K562 (cell line): ENCODE measurements at regions not wholly inside any gene's neighbourhood (a gene's known extent, or its start where the extent isn't known, plus 50 kb on each side); places are given as distances from the start of the nearest gene placed in this dataset.

Source experiments
- ATAC-seq: fragments of 200-7000 bp; cut with Tn5 transposase; 3 replicates; pipeline ENCODE4 v1.9.1; 2020; ENCODE audit warnings: moderate library complexity
- BruUV-seq: library from RNA; stranded (reverse); fragments of 400-500 nt; replicated peaks from 2 replicates; lab custom pipeline; 2021; lab: Mats Ljungman, UMichigan
- CTCF ChIA-PET: fragments of 300-600 bp; formaldehyde crosslinking; extraction: SDS; loops from one replicate; lab custom pipeline; 2021; ENCODE audit warnings: low intra/inter-chr PET ratio; lab: Yijun Ruan, JAX
- POLR2A ChIA-PET: fragments of 300-600, 350-650 bp; sonication (Branson Sonifier 250); formaldehyde crosslinking; extraction: SDS; loops from one replicate; lab custom pipeline; 2021; ENCODE audit warnings: antibody characterized with exemption, inconsistent platforms; lab: Yijun Ruan, JAX
- DNase-seq, 4 experiments: peaks; one replicate each; pipeline versions ENCODE4 v3.0.0 to v3.0.0-alpha.2; 2011 to 2018; ENCODE audit warnings: low spot score in 3 of 4, mixed read lengths in 3 of 4; ENCODE audit errors: extremely low read depth in 1 of 4
- FAIRE-seq: peaks from 2 replicates; lab custom pipeline; 2011; peaks lifted over from hg19 to GRCh38; lab: Jason Lieb, UNC
- H2AFZ ChIP-seq: 2 replicates; pipeline ENCODE4 v1.6.0; 2011; ENCODE audit warnings: low read depth, low read length, control low read depth, inconsistent platforms
- H3K27ac ChIP-seq: fragments of 200-600 bp; 3 replicates; pipeline ENCODE4 v1.8.0; 2011; ENCODE audit warnings: low read depth, mild to moderate bottlenecking, control low read depth, inconsistent platforms, low read length, moderate library complexity, mixed read lengths; ENCODE audit errors: extremely low read depth
- H3K27me3 ChIP-seq, 2 experiments: fragments of 300-600 bp in 1 of 2; 2 replicates in 1 of 2; 3 replicates in 1 of 2; pipeline versions ENCODE4 v1.6.0 to v1.8.0; 2011; ENCODE audit warnings: inconsistent platforms in 2 of 2, low read length in 2 of 2, mild to moderate bottlenecking in 1 of 2, mixed read lengths in 1 of 2, moderate library complexity in 1 of 2; ENCODE audit not compliant: control insufficient read depth in 2 of 2, insufficient read depth in 2 of 2
- H3K36me3 ChIP-seq: fragments of 300-600 bp; 3 replicates; pipeline ENCODE4 v1.8.0; 2011; ENCODE audit warnings: mild to moderate bottlenecking, low read length, inconsistent platforms; ENCODE audit not compliant: control insufficient read depth, insufficient read depth
- H3K4me1 ChIP-seq, 2 experiments: fragments of 200-600 bp in 1 of 2; replicated peaks in 1 of 2; 2 replicates in 1 of 2; 3 replicates in 1 of 2; pipeline versions ENCODE4 v1.5.1 to v1.8.0; 2011; ENCODE audit warnings: inconsistent platforms in 2 of 2, low read length in 2 of 2, mild to moderate bottlenecking in 1 of 2, mixed read lengths in 1 of 2, moderate library complexity in 1 of 2; ENCODE audit not compliant: control insufficient read depth in 2 of 2, insufficient read depth in 2 of 2
- H3K4me2 ChIP-seq: 2 replicates; pipeline ENCODE4 v1.6.1; 2011; ENCODE audit warnings: low read length, control low read depth, inconsistent platforms, mixed read lengths; ENCODE audit not compliant: insufficient read depth
- H3K4me3 ChIP-seq: fragments of 200-600 bp; sonication (generic), shearing (Covaris generic); 2 replicates; pipeline ENCODE4 v1.5.1; 2016; ENCODE audit warnings: control low read depth, inconsistent platforms
- H3K79me2 ChIP-seq: fragments of 200-600 bp; 3 replicates; pipeline ENCODE4 v1.8.0; 2011; ENCODE audit warnings: low read length, inconsistent platforms; ENCODE audit not compliant: control insufficient read depth, insufficient read depth
- H3K9ac ChIP-seq, 2 experiments: 2 replicates each; pipeline versions ENCODE4 v1.6.0 to v1.6.1; 2011; ENCODE audit warnings: low read depth in 2 of 2, low read length in 2 of 2, control low read depth in 1 of 2, inconsistent platforms in 1 of 2, mild to moderate bottlenecking in 1 of 2, mixed read lengths in 1 of 2; ENCODE audit not compliant: insufficient read depth in 1 of 2
- H3K9me1 ChIP-seq: one replicate; pipeline ENCODE4 v1.6.0; 2011; ENCODE audit warnings: inconsistent platforms, mild to moderate bottlenecking, low read length, moderate library complexity; ENCODE audit not compliant: control insufficient read depth, insufficient read depth
- H3K9me3 ChIP-seq: replicated peaks from 2 replicates; pipeline ENCODE4 v1.5.1; 2011; ENCODE audit warnings: low read depth, low read length, inconsistent platforms; ENCODE audit not compliant: control insufficient read depth, insufficient read depth
- H4K20me1 ChIP-seq: replicated peaks from 2 replicates; pipeline ENCODE4 v1.6.1; 2011; ENCODE audit warnings: low read length, inconsistent platforms, mixed read lengths; ENCODE audit not compliant: control insufficient read depth, insufficient read depth
- CXXC5 ChIP-seq: fragments of 250-450 bp; sonication (Bioruptor Pico); IDR thresholded peaks from 2 replicates; pipeline ENCODE4 v1.8.0; 2022; ENCODE audit warnings: inconsistent platforms, mild to moderate bottlenecking, moderate library complexity
- KDM4B ChIP-seq, 2 experiments: fragments of 450-650 bp in 1 of 2; sonication (generic) in 1 of 2; IDR thresholded peaks; 2 replicates each; pipeline ENCODE4 v1.6.1; 2016 to 2017; ENCODE audit warnings: borderline replicate concordance in 2 of 2, antibody characterized with exemption in 1 of 2, low read depth in 1 of 2, mild to moderate bottlenecking in 1 of 2
- MEF2A ChIP-seq: IDR thresholded peaks from 2 replicates; pipeline ENCODE4 v1.6.1; 2011; ENCODE audit warnings: low read depth, mild to moderate bottlenecking, low read length, moderate library complexity; ENCODE audit not compliant: control insufficient read depth
- MTA1 ChIP-seq: fragments of 450-650 bp; IDR thresholded peaks from 2 replicates; pipeline ENCODE4 v1.6.1; 2017; ENCODE audit warnings: borderline replicate concordance
- SREBF1 ChIP-seq: fragments of 150-350 bp; IDR thresholded peaks from 2 replicates; pipeline ENCODE4 v1.6.1; 2014; ENCODE audit warnings: antibody characterized with exemption, low read depth, low read length, borderline replicate concordance
- ZNF165 ChIP-seq: fragments of 250-450 bp; sonication (Bioruptor Pico); IDR thresholded peaks from 2 replicates; pipeline ENCODE4 v1.4.0; 2020; ENCODE audit warnings: borderline replicate concordance
- WGBS: fragments of 100-300 bp; shearing (Covaris generic); methylation state at CpG from one replicate; pipeline ENCODE4 v1.1.6; 2016; ENCODE audit warnings: low coverage, mixed read lengths; ENCODE audit not compliant: insufficient coverage; ENCODE audit errors: missing lambda C conversion rate; 5-methylcytosine and 5-hydroxymethylcytosine counted together
- in situ Hi-C: fragments of 300-500 bp; cut with MboI; formaldehyde crosslinking; loops from 4 replicates; pipeline ENCODE4 v1.15.0; 2018; ENCODE audit warnings: inconsistent platforms, mixed read lengths
- intact Hi-C: fragments of 100-400 bp; cut with micrococcal nuclease; formaldehyde crosslinking; loops from 2 replicates; pipeline ENCODE4 v1.14.2; 2022
- TF ChIP-seq, protein P1 (sequence below): fragments of 450-650 bp; formaldehyde crosslinking; IDR thresholded peaks from 2 replicates; pipeline ENCODE4 v1.4.0; 2022; ENCODE audit warnings: mild to moderate bottlenecking, moderate library complexity
- TF ChIP-seq, protein P2 (sequence below): fragments of 200-600 bp; sonication (generic); IDR thresholded peaks from one replicate; pipeline ENCODE4 v1.6.1; 2012; ENCODE audit warnings: mild to moderate bottlenecking, low read depth, low read length, inconsistent platforms
- TF ChIP-seq, protein P3 (sequence below): fragments of 250-450 bp; sonication (Bioruptor Pico); IDR thresholded peaks from 2 replicates; pipeline ENCODE4 v1.8.0; 2021; ENCODE audit warnings: moderate library complexity, mild to moderate bottlenecking, inconsistent platforms

DNA sequence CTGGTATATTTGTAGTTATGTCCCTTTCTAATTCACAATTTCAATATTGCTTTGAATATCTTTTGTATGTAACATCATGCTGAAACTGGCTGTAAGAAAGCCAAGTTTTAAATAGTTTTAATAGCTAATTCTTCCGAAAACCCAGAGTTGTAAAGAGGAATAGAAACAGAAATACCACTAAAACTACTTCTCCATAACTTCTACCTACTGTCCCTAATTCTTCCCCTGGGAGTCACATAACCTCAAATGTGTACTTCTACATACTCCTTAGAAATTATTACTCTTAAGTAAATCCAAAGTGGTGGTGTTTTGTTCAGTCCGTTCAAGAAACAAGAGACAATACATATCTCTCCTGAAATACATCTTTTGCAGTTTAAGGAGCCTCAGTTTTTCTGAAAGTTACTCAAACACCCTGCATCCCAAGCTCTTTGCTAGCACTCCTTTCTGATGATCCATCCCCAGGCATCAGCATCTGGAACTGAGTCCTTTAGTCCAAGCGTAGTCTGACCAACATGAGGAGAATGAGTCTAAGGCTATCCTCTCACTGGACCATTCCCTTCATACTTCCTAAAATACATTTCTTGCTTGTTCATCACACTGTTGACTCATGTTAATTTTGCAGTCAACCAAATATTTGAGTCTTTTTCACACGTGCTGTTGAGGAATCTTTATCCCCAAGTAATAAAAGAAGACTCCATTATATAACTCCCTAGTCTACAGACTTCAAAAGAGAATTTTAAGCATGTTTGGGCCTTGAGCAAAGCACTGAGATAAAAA lies 214.3 kb upstream of the NUDT4 start:
- Histone ChIP-seq H3K4me2 (no peak overlapping the region), H3K4me1 (no peaks in the 10 kb centered on the region), H4K20me1 (no peaks in the 10 kb centered on the region), H3K27ac (no peak overlapping the region), H3K9me3 (0 out of 2 replicates have a peak, but pooled peaks cover 3% of the 10 kb centered on the region), H3K79me2 (no peaks in the 10 kb centered on the region), H3K9me1 (no peaks in the 10 kb centered on the region), H3K36me3 (no peaks in the 10 kb centered on the region), H3K27me3 (no peaks in the 10 kb centered on the region), H3K4me3 (no peak overlapping the region), H3K9ac (no peak overlapping the region), H2AFZ (no peak overlapping the region)
- in situ Hi-C loops (no loop called here), intact Hi-C loops (no loop called here)
- no TSS peak for BruUV-seq
- TF ChIP-seq MTA1 (no peak), ZNF165 (CRISPR knock-in tag) (no peak), MEF2A (no peak), CXXC5 (CRISPR knock-in tag) (no peak), KDM4B (IDR thresholded peaks at IDR 0.05; ENCODE audit: borderline replicate concordance in 2 of 2, low read depth in 1 of 2) (no peak), SREBF1 (no peak)
- TF ChIP-seq, protein P1, sequence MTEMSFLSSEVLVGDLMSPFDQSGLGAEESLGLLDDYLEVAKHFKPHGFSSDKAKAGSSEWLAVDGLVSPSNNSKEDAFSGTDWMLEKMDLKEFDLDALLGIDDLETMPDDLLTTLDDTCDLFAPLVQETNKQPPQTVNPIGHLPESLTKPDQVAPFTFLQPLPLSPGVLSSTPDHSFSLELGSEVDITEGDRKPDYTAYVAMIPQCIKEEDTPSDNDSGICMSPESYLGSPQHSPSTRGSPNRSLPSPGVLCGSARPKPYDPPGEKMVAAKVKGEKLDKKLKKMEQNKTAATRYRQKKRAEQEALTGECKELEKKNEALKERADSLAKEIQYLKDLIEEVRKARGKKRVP (CRISPR knock-in tag): no peak
- TF ChIP-seq, protein P2, sequence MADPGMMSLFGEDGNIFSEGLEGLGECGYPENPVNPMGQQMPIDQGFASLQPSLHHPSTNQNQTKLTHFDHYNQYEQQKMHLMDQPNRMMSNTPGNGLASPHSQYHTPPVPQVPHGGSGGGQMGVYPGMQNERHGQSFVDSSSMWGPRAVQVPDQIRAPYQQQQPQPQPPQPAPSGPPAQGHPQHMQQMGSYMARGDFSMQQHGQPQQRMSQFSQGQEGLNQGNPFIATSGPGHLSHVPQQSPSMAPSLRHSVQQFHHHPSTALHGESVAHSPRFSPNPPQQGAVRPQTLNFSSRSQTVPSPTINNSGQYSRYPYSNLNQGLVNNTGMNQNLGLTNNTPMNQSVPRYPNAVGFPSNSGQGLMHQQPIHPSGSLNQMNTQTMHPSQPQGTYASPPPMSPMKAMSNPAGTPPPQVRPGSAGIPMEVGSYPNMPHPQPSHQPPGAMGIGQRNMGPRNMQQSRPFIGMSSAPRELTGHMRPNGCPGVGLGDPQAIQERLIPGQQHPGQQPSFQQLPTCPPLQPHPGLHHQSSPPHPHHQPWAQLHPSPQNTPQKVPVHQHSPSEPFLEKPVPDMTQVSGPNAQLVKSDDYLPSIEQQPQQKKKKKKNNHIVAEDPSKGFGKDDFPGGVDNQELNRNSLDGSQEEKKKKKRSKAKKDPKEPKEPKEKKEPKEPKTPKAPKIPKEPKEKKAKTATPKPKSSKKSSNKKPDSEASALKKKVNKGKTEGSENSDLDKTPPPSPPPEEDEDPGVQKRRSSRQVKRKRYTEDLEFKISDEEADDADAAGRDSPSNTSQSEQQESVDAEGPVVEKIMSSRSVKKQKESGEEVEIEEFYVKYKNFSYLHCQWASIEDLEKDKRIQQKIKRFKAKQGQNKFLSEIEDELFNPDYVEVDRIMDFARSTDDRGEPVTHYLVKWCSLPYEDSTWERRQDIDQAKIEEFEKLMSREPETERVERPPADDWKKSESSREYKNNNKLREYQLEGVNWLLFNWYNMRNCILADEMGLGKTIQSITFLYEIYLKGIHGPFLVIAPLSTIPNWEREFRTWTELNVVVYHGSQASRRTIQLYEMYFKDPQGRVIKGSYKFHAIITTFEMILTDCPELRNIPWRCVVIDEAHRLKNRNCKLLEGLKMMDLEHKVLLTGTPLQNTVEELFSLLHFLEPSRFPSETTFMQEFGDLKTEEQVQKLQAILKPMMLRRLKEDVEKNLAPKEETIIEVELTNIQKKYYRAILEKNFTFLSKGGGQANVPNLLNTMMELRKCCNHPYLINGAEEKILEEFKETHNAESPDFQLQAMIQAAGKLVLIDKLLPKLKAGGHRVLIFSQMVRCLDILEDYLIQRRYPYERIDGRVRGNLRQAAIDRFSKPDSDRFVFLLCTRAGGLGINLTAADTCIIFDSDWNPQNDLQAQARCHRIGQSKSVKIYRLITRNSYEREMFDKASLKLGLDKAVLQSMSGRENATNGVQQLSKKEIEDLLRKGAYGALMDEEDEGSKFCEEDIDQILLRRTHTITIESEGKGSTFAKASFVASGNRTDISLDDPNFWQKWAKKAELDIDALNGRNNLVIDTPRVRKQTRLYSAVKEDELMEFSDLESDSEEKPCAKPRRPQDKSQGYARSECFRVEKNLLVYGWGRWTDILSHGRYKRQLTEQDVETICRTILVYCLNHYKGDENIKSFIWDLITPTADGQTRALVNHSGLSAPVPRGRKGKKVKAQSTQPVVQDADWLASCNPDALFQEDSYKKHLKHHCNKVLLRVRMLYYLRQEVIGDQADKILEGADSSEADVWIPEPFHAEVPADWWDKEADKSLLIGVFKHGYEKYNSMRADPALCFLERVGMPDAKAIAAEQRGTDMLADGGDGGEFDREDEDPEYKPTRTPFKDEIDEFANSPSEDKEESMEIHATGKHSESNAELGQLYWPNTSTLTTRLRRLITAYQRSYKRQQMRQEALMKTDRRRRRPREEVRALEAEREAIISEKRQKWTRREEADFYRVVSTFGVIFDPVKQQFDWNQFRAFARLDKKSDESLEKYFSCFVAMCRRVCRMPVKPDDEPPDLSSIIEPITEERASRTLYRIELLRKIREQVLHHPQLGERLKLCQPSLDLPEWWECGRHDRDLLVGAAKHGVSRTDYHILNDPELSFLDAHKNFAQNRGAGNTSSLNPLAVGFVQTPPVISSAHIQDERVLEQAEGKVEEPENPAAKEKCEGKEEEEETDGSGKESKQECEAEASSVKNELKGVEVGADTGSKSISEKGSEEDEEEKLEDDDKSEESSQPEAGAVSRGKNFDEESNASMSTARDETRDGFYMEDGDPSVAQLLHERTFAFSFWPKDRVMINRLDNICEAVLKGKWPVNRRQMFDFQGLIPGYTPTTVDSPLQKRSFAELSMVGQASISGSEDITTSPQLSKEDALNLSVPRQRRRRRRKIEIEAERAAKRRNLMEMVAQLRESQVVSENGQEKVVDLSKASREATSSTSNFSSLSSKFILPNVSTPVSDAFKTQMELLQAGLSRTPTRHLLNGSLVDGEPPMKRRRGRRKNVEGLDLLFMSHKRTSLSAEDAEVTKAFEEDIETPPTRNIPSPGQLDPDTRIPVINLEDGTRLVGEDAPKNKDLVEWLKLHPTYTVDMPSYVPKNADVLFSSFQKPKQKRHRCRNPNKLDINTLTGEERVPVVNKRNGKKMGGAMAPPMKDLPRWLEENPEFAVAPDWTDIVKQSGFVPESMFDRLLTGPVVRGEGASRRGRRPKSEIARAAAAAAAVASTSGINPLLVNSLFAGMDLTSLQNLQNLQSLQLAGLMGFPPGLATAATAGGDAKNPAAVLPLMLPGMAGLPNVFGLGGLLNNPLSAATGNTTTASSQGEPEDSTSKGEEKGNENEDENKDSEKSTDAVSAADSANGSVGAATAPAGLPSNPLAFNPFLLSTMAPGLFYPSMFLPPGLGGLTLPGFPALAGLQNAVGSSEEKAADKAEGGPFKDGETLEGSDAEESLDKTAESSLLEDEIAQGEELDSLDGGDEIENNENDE: no peak
- TF ChIP-seq, protein P3, sequence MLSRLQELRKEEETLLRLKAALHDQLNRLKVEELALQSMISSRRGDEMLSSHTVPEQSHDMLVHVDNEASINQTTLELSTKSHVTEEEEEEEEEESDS: no peak
- ChIA-PET POLR2A (no interaction called here), CTCF (no interaction called here)
- DNase-seq (no peak), FAIRE-seq (no peak), ATAC-seq (no peak)
- 42% methylated on average over 4 of the region's 4 CpGs for WGBS
